ENCODE measurements at regions not wholly inside any gene's neighbourhood (a gene's known extent, or its start where the extent isn't known, plus 50 kb on each side); places are given as distances from the start of the nearest gene placed in this dataset.

DNA sequence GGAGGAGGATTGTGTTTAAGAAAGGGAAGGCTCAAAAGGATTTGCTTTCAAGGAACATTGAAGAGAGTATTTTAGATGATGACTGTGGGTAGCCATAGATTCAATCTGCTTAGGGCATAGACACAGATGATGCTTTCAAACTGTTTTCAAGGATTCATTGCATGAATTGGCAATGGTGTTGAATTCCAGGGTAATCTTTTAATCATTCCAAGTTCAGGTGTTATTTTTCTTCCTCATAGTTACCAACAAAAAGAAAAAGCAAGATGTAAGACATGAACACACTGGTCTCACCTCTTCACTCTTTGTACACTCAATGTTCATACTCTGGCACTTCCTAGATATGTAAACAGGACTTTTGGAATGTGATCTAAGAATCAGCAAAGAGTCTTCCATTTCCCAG lies 167.0 kb upstream of the RHOBTB1 start:
- no peaks in the 10 kb centered on the region for H3K27me3 ChIP-seq (ENCODE audit: insufficient read depth, low read length)
- no peak overlapping the region for H3K4me3 ChIP-seq (ENCODE audit: low read length)
- no peak overlapping the region for H3K27ac ChIP-seq (ENCODE audit: low read length)
- H3K9me3 ChIP-seq (ENCODE audit: insufficient read depth, low read depth, low read length) = no peaks in the 10 kb centered on the region
- no peaks in the 10 kb centered on the region for H3K36me3 ChIP-seq (ENCODE audit: insufficient read depth, low read depth, low read length)
- no peaks in the 10 kb centered on the region for H3K4me1 ChIP-seq (ENCODE audit: insufficient read depth, low read length)
- H3K9ac ChIP-seq (ENCODE audit: low read depth, low read length) = no peak overlapping the region

DNA sequence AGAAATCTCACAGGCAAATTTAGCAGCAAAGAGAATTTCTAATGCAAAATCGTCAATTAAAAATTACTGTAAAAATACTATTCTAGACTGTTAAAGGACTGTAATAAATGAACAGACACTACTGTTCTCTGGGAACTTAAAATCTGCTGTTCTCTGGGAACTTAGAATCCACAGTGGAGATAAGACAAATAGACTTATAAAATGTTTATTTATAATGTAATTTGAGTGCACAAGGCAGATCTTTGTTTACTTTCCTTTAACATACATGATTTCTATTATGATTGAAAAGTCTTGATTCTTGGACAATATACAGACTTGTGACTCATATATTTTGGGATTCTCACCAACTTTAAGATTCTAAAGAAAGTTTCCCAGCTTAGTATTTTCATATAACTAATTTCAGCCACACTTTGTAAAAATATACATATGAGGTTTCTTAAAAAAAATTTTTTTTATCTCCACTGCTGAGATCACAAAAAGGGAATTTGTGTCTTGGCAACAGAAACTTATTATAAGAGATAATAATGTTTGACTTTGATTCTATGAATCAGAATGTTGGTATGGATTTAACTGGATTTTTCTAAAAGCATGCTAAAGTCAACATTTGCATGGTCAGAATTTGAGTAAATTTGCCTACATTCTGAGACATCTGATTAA lies 166.3 kb upstream of the RHOBTB1 start:
- Histone ChIP-seq H3K4me3 (ENCODE audit: low read length) (no peak overlapping the region), H3K27me3 (ENCODE audit: insufficient read depth, low read length) (no peaks in the 10 kb centered on the region), H3K4me1 (ENCODE audit: insufficient read depth, low read length) (no peaks in the 10 kb centered on the region), H3K36me3 (ENCODE audit: insufficient read depth, low read depth, low read length) (no peaks in the 10 kb centered on the region), H3K9me3 (ENCODE audit: insufficient read depth, low read depth, low read length) (no peaks in the 10 kb centered on the region), H3K27ac (ENCODE audit: low read length) (no peak overlapping the region), H3K9ac (ENCODE audit: low read depth, low read length) (no peak overlapping the region)

DNA sequence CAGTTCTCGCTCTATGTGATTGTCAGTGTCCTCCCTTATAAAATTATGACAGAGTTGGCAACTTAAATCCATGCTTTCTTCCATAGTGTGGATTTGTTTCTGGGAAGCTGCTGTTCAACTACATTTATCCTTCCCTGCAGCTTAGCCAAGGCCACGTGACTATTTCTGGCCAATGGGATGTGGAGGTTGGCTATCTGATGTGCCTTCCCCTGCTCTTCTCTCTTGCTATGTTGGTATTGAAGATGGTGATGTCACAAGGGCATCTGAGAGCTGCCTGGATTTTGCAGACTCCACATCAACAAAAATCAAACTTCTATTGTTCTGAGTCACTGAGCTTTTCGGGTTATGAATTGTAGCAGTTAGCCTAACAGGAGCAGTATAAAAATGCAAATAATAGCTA lies 164.9 kb upstream of the RHOBTB1 start:
- H3K9me3 ChIP-seq (ENCODE audit: insufficient read depth, low read depth, low read length) = no peaks in the 10 kb centered on the region
- H3K4me1 ChIP-seq (ENCODE audit: insufficient read depth, low read length) = no peaks in the 10 kb centered on the region
- H3K27ac ChIP-seq (ENCODE audit: low read length) = no peak overlapping the region
- no peaks in the 10 kb centered on the region for H3K36me3 ChIP-seq (ENCODE audit: insufficient read depth, low read depth, low read length)
- H3K9ac ChIP-seq (ENCODE audit: low read depth, low read length) = no peak overlapping the region
- H3K4me3 ChIP-seq (ENCODE audit: low read length) = no peak overlapping the region
- no peaks in the 10 kb centered on the region for H3K27me3 ChIP-seq (ENCODE audit: insufficient read depth, low read length)

DNA sequence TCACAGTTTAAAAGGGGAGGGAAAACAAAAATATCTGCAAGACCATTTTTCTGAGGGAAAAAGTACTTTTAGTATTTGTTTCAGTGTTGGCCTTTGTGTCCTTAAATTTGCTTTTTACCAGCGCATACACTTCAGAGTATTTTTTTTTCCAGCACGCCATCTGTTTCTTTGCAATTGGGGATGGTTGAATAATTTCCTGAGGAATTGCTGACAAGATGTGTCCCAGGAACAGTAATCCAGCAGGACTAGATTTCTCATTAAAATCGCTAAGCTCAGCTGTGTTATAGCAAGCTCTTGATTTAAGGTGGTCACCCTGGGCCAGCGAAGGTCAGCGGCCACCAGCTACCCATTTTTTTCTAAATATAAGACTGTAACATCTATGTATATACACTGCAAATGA lies 156.9 kb upstream of the RHOBTB1 start:
- H3K4me1 ChIP-seq (ENCODE audit: insufficient read depth, low read length) = no peaks in the 10 kb centered on the region
- H3K9me3 ChIP-seq (ENCODE audit: insufficient read depth, low read depth, low read length) = no peaks in the 10 kb centered on the region
- no peak overlapping the region for H3K9ac ChIP-seq (ENCODE audit: low read depth, low read length)
- H3K4me3 ChIP-seq (ENCODE audit: low read length) = no peak overlapping the region
- H3K27me3 ChIP-seq (ENCODE audit: insufficient read depth, low read length) = no peaks in the 10 kb centered on the region
- H3K27ac ChIP-seq (ENCODE audit: low read length) = no peak overlapping the region
- H3K36me3 ChIP-seq (ENCODE audit: insufficient read depth, low read depth, low read length) = no peaks in the 10 kb centered on the region

DNA sequence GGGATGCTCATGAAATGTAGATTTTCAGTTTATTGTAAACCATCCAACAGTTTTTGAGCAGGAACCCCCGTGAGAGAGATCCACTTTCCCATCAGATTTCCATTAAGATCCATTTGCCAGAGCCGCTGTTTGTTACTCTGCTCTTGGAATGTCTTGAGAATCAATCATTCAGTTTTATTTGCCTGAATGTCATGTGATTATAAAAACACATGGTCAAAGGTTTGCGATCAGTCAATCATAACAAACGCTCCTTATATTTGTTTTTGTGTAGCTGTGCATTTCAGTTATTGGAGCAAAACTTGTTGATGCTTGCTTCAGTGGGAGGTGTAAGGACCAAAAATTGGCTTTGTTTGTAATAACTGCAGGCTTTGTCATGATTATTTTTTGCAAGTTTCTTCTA lies 155.8 kb upstream of the RHOBTB1 start:
- no peaks in the 10 kb centered on the region for H3K36me3 ChIP-seq (ENCODE audit: insufficient read depth, low read depth, low read length)

DNA sequence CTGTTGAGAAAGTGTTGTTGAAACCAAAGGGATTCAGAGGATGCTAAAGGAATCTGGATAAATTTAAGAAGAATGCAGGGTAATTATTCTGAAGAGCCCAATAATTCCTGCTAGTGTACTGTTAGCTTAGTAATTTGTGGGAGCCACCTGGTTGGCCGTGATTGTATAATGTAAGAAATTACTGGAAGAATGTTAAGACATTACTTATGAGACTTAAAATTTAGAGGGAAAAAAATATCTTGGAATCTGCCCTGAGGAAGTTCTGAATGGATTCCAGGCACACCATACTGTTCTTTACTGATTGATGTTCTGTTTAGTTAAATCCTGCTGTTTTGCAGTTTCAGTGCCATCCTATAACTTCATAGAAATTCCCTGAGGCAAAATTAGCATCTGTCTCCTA lies 155.0 kb upstream of the RHOBTB1 start:
- Histone ChIP-seq H3K36me3 (ENCODE audit: insufficient read depth, low read depth, low read length) (no peaks in the 10 kb centered on the region), H3K9me3 (ENCODE audit: insufficient read depth, low read depth, low read length) (no peaks in the 10 kb centered on the region), H3K27me3 (ENCODE audit: insufficient read depth, low read length) (no peaks in the 10 kb centered on the region), H3K4me3 (ENCODE audit: low read length) (no peak overlapping the region), H3K9ac (ENCODE audit: low read depth, low read length) (no peak overlapping the region), H3K4me1 (ENCODE audit: insufficient read depth, low read length) (no peaks in the 10 kb centered on the region), H3K27ac (ENCODE audit: low read length) (no peak overlapping the region)

More for the DNA sequence above, 155.8 kb upstream of the RHOBTB1 start:
- Histone ChIP-seq H3K27me3 (ENCODE audit: insufficient read depth, low read length) (no peaks in the 10 kb centered on the region), H3K4me3 (ENCODE audit: low read length) (no peak overlapping the region), H3K4me1 (ENCODE audit: insufficient read depth, low read length) (no peaks in the 10 kb centered on the region), H3K9me3 (ENCODE audit: insufficient read depth, low read depth, low read length) (no peaks in the 10 kb centered on the region), H3K27ac (ENCODE audit: low read length) (no peak overlapping the region), H3K9ac (ENCODE audit: low read depth, low read length) (no peak overlapping the region)

DNA sequence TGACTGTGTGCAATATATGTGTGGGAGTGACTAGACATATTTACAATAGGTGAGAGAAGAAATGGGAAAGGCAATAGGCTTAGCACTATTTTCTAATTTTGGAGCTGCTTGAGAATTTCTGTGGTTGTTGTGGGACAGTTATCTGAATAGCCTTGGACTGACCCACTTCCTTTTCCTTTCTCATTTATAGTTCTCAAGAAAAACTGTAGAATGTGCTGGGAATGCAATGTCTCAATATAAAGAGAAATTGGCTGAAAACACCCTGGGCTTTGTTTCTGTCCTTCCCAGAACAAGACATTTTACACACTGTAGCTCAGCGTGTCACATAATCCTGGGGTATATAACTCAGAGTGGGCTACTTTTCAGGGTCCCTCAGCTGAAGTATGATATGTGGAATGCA lies 153.0 kb upstream of the RHOBTB1 start:
- no peak overlapping the region for H3K27ac ChIP-seq (ENCODE audit: low read length)
- no peaks in the 10 kb centered on the region for H3K27me3 ChIP-seq (ENCODE audit: insufficient read depth, low read length)
- no peaks in the 10 kb centered on the region; the same call in 1 of the 2 replicates for H3K4me1 ChIP-seq (ENCODE audit: insufficient read depth, low read length)
- H3K36me3 ChIP-seq (ENCODE audit: insufficient read depth, low read depth, low read length) = no peaks in the 10 kb centered on the region
- no peak overlapping the region for H3K9ac ChIP-seq (ENCODE audit: low read depth, low read length)
- H3K9me3 ChIP-seq (ENCODE audit: insufficient read depth, low read depth, low read length) = no peaks in the 10 kb centered on the region
- no peak overlapping the region for H3K4me3 ChIP-seq (ENCODE audit: low read length)

DNA sequence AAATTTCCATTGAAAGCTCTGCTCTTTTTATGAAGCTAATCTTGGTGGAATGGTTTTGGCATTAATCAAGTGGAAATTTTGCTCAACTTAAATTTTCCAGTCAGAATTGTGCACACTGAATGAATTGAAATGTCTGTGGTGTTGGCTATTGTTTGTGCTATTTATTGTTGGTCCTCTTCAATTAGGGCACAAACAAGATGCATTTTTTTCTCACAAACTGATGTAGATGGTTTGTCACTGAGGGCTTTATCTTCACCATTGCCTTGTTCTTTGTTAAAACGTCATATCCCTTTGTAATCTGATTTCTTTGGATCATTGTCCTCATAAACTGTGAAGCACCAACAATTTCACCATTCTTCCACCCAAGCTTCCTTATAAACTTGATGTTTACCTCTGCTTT lies 152.1 kb upstream of the RHOBTB1 start:
- peaks cover 6% of the 10 kb centered on the region for H3K4me1 ChIP-seq (ENCODE audit: insufficient read depth, low read length)
- H3K27ac ChIP-seq (ENCODE audit: low read length) = no peak overlapping the region
- H3K9ac ChIP-seq (ENCODE audit: low read depth, low read length) = no peak overlapping the region
- no peaks in the 10 kb centered on the region for H3K36me3 ChIP-seq (ENCODE audit: insufficient read depth, low read depth, low read length)
- H3K27me3 ChIP-seq (ENCODE audit: insufficient read depth, low read length) = no peaks in the 10 kb centered on the region
- no peaks in the 10 kb centered on the region for H3K9me3 ChIP-seq (ENCODE audit: insufficient read depth, low read depth, low read length)
- H3K4me3 ChIP-seq (ENCODE audit: low read length) = no peak overlapping the region

DNA sequence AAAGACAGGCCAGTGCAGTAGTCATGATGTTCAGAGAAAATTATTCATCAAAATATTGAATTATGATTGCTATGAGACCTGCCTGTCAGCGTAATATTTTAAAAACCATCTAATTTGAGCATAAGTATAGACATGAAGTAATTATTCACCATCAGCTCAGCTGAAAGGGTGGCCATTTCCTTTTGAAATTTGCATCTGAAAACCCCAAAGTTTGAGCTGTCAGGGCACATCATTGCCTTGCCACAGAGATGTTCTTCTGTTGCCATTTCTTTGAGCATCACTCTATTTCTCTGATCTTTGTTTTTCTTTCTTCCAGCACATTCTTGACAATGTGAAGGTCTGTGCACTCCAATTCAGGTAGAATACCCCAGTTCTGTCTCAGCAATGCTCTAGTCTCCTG lies 147.5 kb upstream of the RHOBTB1 start:
- peaks cover 6% of the 10 kb centered on the region for H3K4me1 ChIP-seq (ENCODE audit: insufficient read depth, low read length)
- no peak overlapping the region for H3K9ac ChIP-seq (ENCODE audit: low read depth, low read length)
- H3K27ac ChIP-seq (ENCODE audit: low read length) = no peak overlapping the region
- no peaks in the 10 kb centered on the region for H3K9me3 ChIP-seq (ENCODE audit: insufficient read depth, low read depth, low read length)
- H3K4me3 ChIP-seq (ENCODE audit: low read length) = no peak overlapping the region
- no peaks in the 10 kb centered on the region for H3K27me3 ChIP-seq (ENCODE audit: insufficient read depth, low read length)
- no peaks in the 10 kb centered on the region for H3K36me3 ChIP-seq (ENCODE audit: insufficient read depth, low read depth, low read length)

DNA sequence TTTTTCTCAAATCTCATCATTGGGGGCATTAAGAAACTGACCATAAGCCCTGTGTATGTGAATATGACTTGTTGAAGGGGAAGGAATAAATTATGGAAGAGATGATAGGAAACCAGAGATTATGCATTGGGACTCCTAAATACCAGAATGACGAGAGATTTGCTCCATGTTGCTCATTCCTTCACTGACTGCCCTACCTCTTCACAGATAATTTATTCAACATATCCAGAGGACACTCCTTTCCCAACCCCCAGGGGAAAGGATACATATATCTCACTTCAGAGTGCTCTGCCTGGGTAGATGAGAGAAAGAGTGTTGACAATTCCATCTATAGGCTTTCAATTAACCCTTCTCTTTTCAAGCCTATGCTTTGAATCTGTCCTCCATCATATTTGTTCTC lies 145.3 kb upstream of the RHOBTB1 start:
- H3K27me3 ChIP-seq (ENCODE audit: insufficient read depth, low read length) = no peaks in the 10 kb centered on the region
- H3K9me3 ChIP-seq (ENCODE audit: insufficient read depth, low read depth, low read length) = no peaks in the 10 kb centered on the region
- no peak overlapping the region for H3K4me3 ChIP-seq (ENCODE audit: low read length)
- H3K9ac ChIP-seq (ENCODE audit: low read depth, low read length) = no peak overlapping the region
- peaks cover 6% of the 10 kb centered on the region for H3K4me1 ChIP-seq (ENCODE audit: insufficient read depth, low read length)
- no peak overlapping the region for H3K27ac ChIP-seq (ENCODE audit: low read length)
- no peaks in the 10 kb centered on the region for H3K36me3 ChIP-seq (ENCODE audit: insufficient read depth, low read depth, low read length)

DNA sequence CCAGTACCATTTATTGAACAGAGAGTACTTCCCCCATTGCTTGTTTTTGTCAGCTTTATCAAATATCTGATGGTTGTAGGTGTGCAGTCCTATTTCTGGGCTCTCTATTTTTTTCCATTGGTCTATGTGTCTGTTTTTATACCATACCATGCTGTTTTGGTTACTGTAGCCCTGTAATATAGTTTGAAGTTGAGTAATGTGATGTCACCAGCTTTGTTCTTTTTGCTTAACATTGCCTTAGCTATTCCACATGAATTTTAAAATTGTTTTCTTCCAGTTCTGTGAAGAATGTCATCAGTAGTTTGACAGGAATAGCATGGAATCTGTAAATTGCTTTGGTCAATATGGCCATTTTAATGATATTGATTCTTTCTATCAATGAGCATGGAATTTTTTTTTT lies 140.5 kb upstream of the RHOBTB1 start:
- Histone ChIP-seq H3K4me1 (ENCODE audit: insufficient read depth, low read length) (no peaks in the 10 kb centered on the region), H3K27ac (ENCODE audit: low read length) (no peak overlapping the region), H3K27me3 (ENCODE audit: insufficient read depth, low read length) (no peaks in the 10 kb centered on the region), H3K4me3 (ENCODE audit: low read length) (no peak overlapping the region), H3K9ac (ENCODE audit: low read depth, low read length) (no peak overlapping the region), H3K9me3 (ENCODE audit: insufficient read depth, low read depth, low read length) (no peaks in the 10 kb centered on the region), H3K36me3 (ENCODE audit: insufficient read depth, low read depth, low read length) (no peaks in the 10 kb centered on the region)

DNA sequence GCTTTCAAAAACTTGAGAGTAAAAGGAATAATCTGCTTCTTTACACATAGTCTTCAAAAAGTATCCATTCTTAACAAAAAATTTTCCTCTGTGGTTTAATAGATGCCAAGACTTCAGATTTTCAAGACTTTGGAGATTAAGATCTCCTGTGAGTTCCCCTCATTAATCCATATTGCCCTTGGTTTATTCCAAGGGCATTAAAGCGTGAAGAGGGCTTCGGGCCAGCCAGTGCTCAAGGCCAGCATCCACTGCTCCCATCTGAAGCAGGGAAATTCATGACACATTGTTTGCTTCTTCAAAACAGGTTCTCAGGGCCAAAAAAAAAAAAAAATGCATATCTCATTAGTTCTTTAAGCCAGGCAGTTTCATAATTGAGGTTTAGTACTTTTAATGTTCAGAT lies 137.3 kb upstream of the RHOBTB1 start:
- Histone ChIP-seq H3K9me3 (ENCODE audit: insufficient read depth, low read depth, low read length) (no peaks in the 10 kb centered on the region), H3K9ac (ENCODE audit: low read depth, low read length) (no peak overlapping the region), H3K27ac (ENCODE audit: low read length) (no peak overlapping the region), H3K4me3 (ENCODE audit: low read length) (no peak overlapping the region), H3K27me3 (ENCODE audit: insufficient read depth, low read length) (no peaks in the 10 kb centered on the region), H3K4me1 (ENCODE audit: insufficient read depth, low read length) (no peaks in the 10 kb centered on the region), H3K36me3 (ENCODE audit: insufficient read depth, low read depth, low read length) (no peaks in the 10 kb centered on the region)

Measured in iPS-20b (cell line).